GM21737 (cell line): ENCODE measurements at regions not wholly inside any gene's neighbourhood (a gene's known extent, or its start where the extent isn't known, plus 50 kb on each side); places are given as distances from the start of the nearest gene placed in this dataset.

Experiments used
- ATAC-seq: cut with Tn5 transposase; IDR thresholded peaks from one replicate; pipeline ENCODE4 v1.9.1; 2021; ENCODE audit warnings: mild to moderate bottlenecking, moderate library complexity; ENCODE audit not compliant: unreplicated experiment

- ATAC-seq, result no peak
Observed at GRCh38 chr13:89903115-89903514, 1444.4 kb upstream of the MIR17HG start.

DNA sequence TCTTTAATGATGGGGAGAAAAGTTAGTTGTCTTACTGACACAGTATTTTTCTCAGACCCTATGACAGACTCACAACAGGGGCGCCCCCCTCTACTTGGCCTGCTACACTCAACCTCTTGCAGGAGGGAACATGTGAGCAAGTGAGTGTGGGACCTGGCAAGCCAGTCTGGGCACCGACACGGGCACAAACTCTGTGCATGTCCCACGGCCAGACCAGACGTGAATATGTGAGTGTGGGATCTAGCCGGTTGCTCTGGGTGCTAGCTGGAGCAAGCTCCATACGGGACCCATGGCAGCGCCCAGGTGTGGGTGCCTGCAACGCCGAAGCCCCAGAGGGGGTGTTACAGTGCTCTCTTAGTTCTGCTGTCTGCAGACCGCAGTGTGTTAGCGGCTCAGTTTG lies 1437.3 kb upstream of the MIR17HG start:
- ATAC-seq, result no peak

DNA sequence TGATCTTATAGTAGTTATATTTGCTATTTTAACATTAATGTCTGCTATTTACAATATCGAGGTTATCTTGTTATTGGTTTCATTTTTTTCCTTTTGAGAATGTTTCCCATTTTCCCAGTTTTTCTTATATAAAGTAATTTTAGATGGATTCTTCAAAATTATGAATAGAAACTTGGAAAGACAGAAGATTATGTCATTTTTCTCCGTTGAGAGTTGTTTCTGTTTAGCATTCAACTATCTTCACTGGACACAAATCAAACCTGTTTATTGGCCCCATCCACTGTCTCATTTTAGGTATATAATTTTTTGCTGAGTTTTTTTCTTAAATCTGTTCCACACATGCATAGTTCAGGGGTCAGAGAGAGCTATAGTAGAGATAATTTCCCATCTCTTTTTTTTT lies 1430.9 kb upstream of the MIR17HG start:
- ATAC-seq, result no peak

DNA sequence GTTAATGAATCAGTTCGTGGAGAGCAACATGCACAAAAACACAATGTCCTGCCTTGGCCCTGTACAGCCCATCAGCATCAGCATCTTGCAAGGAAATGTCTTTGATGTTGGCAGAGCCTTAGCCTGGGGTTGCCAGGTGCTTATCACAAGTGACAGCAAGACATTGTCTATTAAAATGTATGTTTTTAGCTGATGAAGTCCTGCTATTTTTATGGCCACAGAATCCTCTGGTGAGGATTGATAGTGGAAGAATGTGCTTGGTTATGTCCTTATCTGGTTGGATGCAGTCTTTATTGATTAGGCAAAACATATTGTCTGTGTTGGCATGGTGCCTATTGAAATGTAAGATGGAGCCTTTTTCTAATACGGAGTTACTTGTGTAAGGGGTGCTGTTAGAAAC lies 1427.0 kb upstream of the MIR17HG start:
- ATAC-seq, result no peak

DNA sequence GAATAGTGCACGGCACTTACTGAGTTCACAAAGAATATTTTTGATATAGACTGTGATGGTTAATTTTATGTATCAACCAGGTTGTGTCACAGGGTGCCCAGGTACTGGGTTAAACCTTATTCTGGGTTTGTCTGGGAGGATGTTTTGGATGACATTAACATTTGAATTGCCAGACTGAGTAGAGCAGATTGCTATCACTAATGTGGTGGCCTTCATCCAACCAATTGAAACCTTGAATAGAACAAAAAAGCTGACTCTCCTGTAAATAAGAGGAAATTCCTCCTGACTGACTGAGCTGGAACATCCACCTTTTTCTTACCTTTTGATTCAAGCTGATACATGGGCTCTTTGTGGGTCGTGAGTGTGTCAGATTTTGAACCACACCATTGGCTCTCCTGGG lies 1424.4 kb upstream of the MIR17HG start:
- no peak for ATAC-seq

GRCh38 chr13:89923736-89924135 lies 1423.8 kb upstream of the MIR17HG start:
- no peak for ATAC-seq

GRCh38 chr13:89925107-89925506 lies 1422.4 kb upstream of the MIR17HG start:
- no peak for ATAC-seq

DNA sequence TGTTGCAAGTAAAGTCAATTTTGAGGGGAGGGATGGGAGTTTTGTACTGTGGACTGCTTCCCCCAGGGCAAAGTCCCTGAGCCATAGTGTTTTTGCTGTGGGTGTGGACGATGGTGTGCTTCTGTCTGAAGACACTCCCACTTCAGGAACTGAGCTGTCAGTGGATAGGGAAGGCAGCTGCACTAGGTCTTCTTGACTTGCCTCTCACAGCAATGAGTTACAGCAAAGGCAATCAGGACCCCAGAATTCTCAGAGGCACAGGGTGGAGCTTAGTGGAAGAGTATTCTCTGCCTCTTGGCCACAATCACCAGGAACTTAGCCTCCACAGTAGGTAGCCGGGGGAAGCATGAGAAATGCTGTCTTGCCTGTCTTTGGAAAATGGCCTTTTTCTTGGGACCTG lies 1416.6 kb upstream of the MIR17HG start:
- no peak for ATAC-seq

DNA sequence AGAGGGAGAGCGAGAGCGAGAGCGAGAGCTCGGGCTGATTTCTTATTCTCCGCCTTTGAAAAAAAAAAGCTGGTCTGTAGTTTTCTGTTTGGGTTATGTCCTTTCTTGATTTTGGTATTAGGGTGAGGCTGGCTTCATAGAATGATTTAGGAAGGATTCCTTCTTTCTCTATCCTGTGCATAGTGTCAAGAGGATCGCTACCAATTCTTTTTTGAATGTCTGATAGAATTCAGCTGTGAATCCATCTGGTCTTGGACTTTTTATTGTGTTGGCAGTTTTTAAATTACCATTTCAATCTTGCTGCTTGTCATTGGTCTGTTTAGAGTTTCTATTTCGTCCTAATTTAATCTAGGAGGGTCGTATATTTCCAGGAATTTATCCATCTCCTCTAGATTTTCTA lies 1414.6 kb upstream of the MIR17HG start:
- no peak for ATAC-seq

GRCh38 chr13:89936256-89936655 lies 1411.2 kb upstream of the MIR17HG start:
- no peak for ATAC-seq

- ATAC-seq, result no peak
Observed at GRCh38 chr13:89937420-89937819, 1410.1 kb upstream of the MIR17HG start.

DNA sequence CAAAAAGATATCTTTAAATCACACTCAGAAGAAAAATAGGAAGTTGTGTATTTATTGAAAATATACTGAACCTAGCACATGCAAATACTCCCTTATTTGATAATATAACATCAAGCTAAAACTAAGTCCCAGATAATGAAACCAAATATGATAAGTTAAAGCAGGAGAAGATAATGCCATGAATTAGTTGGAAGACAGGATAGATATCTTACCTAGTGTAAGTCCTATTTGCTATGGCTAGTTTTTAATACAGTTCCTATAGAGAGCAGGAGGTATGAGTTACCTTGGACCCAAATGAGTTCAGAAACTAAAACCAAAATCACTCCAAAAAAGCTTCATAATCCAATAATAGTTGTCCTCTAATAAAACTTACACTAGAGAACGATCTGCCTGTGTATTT lies 1407.1 kb upstream of the MIR17HG start:
- ATAC-seq, result no peak

GRCh38 chr13:89943139-89943538 lies 1404.3 kb upstream of the MIR17HG start:
- no peak for ATAC-seq

DNA sequence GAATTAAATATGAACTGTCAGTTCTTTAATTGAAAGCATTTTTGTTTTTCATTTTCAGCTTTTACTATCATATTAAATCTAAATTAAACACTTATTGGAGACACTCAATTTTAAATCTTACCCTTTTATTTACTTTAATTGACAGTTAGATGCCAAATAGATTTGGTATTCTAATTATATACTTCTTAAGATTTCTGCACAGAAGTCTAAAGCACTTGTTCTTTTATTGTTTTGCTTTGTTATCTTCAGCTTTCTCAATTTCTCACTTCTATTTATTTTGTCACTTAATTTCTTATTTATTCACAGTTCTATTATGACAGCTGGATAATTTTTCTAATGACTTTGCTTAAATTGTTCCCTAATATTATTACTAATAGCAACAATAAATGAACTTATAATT lies 1397.3 kb upstream of the MIR17HG start:
- ATAC-seq, result no peak

DNA sequence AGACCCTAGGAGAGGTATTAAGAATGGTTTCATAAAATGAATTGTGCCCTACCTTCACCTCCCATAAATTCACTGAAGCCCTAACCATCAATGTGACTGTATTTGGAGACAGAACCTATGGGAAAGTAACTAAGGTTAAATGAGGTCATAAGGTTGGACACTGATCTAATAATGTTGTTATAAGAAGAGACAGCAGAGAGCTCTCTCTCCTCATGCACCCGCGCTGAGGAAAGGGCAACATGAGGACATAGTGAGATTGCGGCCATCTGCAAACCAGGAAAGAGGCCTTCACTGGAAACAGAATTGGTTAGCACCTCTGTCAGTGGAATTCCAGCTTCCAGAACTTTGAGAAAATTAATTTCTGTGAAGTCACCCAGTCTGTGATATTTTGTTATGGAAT lies 1396.1 kb upstream of the MIR17HG start:
- no peak for ATAC-seq

GRCh38 chr13:89953581-89953980 lies 1393.9 kb upstream of the MIR17HG start:
- no peak for ATAC-seq

DNA sequence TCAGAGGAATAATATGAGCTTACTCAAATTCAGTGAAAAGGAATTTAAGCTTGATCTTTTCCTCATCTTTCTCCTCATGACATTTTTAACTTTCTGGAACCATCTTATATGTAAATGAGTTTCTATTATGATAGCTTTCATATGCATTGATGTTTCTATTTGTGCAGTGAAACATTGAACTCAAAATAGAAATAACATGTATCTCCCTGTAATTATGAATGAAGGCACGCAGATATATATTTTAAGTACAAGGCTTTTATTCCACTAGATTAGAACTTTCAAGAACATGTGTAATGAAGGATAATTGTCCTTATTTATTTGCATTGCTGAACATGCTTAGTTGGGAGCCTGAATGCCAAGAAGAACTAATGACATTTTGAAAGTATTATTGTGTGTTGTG lies 1391.7 kb upstream of the MIR17HG start:
- no peak for ATAC-seq

DNA sequence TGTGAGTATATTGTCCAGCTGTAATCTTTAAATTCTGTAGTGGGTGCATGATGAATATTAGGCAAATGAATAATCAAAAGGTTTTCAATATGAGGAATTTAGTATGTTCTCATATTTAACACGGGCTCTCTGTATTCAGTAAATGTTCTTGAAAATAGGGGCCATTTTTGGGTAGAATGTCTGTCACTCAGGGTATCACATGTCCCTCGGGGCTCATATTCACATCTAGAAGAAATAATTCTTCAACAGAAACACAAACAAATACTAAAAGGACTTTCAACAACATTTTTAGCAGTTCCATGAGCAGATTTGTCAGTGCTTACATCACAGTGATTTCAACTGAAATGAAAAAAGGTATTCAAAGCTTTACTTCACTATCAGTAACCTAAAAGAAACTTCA lies 1388.4 kb upstream of the MIR17HG start:
- ATAC-seq, result no peak

GRCh38 chr13:89965252-89965651 lies 1382.2 kb upstream of the MIR17HG start:
- ATAC-seq, result no peak

- no peak for ATAC-seq
Observed at GRCh38 chr13:89966524-89966923, 1381.0 kb upstream of the MIR17HG start.

GRCh38 chr13:89967701-89968100 lies 1379.8 kb upstream of the MIR17HG start:
- no peak for ATAC-seq

DNA sequence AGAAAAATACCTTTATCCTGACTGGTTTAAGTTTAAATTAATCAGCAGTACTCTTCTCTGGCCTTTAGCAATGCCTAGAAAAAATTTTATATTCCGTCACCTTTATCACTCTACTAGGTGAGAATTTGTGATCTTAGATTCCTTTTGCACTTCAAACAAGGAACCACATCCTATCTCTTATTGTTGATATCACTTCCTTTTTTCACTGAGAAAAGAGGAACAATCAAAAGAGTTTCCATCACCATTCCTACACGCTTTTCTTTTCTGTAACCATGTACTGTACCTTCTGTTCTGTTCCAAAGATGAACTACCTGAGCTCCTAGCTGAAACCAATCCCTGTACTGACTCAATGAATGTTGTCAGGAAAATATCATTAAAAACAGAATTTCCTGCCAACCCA lies 1379.0 kb upstream of the MIR17HG start:
- ATAC-seq, result no peak

GRCh38 chr13:89970353-89970709 lies 1377.2 kb upstream of the MIR17HG start:
- ATAC-seq, result no peak

- no peak for ATAC-seq
Observed at GRCh38 chr13:89977203-89977602, 1370.3 kb upstream of the MIR17HG start.
